Adipocyte (in vitro differentiated cells): ENCODE measurements at regions not wholly inside any gene's neighbourhood (a gene's known extent, or its start where the extent isn't known, plus 50 kb on each side); places are given as distances from the start of the nearest gene placed in this dataset.

Experiments used
- DNase-seq: peaks from one replicate; pipeline ENCODE4 v3.0.0-alpha.2; 2015; ENCODE audit warnings: low read depth
- H3K27me3 ChIP-seq: replicated peaks from 2 replicates; pipeline ENCODE4 v1.7.0; 2013; ENCODE audit warnings: mild to moderate bottlenecking, low read length, moderate library complexity; ENCODE audit not compliant: control insufficient read depth, insufficient read depth
- H3K36me3 ChIP-seq: 2 replicates; pipeline ENCODE4 v1.7.0; 2013; ENCODE audit warnings: low read length, mild to moderate bottlenecking, moderate library complexity; ENCODE audit not compliant: control insufficient read depth, insufficient read depth, severe bottlenecking
- H3K4me1 ChIP-seq: 2 replicates; pipeline ENCODE4 v1.7.0; 2013; ENCODE audit warnings: mild to moderate bottlenecking, low read length, moderate library complexity; ENCODE audit not compliant: control insufficient read depth, insufficient read depth
- H3K4me3 ChIP-seq: 2 replicates; pipeline ENCODE4 v1.7.0; 2013; ENCODE audit warnings: mild to moderate bottlenecking, low read length, moderate library complexity
- H3K9ac ChIP-seq: 2 replicates; pipeline ENCODE4 v1.7.0; 2013; ENCODE audit warnings: mild to moderate bottlenecking, low read length, moderate library complexity
- H3K9me3 ChIP-seq: 2 replicates; pipeline ENCODE4 v1.7.0; 2013; ENCODE audit warnings: mild to moderate bottlenecking, low read length, moderate library complexity; ENCODE audit not compliant: control insufficient read depth

- no peak for DNase-seq
- Histone ChIP-seq H3K36me3 (no peaks in the 10 kb centered on the region), H3K4me1 (peaks cover 29% of the 10 kb centered on the region), H3K27me3 (no peaks in the 10 kb centered on the region), H3K9ac (no peak overlapping the region), H3K9me3 (peaks cover 7% of the 10 kb centered on the region), H3K4me3 (no peak overlapping the region)
These were observed 169.5 kb upstream of the S1PR3 start for GRCh38 chr9:88821746-88822106.

GRCh38 chr9:88824711-88825110 is 166.6 kb upstream of the S1PR3 start:
- Histone ChIP-seq H3K27me3 (no peaks in the 10 kb centered on the region), H3K9ac (no peak overlapping the region), H3K4me1 (peaks cover 27% of the 10 kb centered on the region), H3K4me3 (no peak overlapping the region), H3K36me3 (no peaks in the 10 kb centered on the region), H3K9me3 (peaks cover 7% of the 10 kb centered on the region)
- DNase-seq, result peak; percentile 77

- DNase-seq, result no peak
- H3K4me3 ChIP-seq, result no peak overlapping the region
- peaks cover 7% of the 10 kb centered on the region for H3K9me3 ChIP-seq
- H3K27me3 ChIP-seq, result no peaks in the 10 kb centered on the region
- peaks cover 27% of the 10 kb centered on the region for H3K4me1 ChIP-seq
- H3K9ac ChIP-seq, result no peak overlapping the region
- no peaks in the 10 kb centered on the region for H3K36me3 ChIP-seq
These were observed 165.1 kb upstream of the S1PR3 start for GRCh38 chr9:88826181-88826580.

- no peak overlapping the region for H3K4me3 ChIP-seq
- peaks cover 7% of the 10 kb centered on the region for H3K9me3 ChIP-seq
- peak; percentile 59 for DNase-seq
- no peak overlapping the region for H3K9ac ChIP-seq
- H3K27me3 ChIP-seq, result no peaks in the 10 kb centered on the region
- H3K36me3 ChIP-seq, result no peaks in the 10 kb centered on the region
- peaks cover 23% of the 10 kb centered on the region for H3K4me1 ChIP-seq
These were observed 164.5 kb upstream of the S1PR3 start for GRCh38 chr9:88826771-88827181.

GRCh38 chr9:88828018-88828417 is 163.2 kb upstream of the S1PR3 start:
- H3K9me3 ChIP-seq, result peaks cover 7% of the 10 kb centered on the region
- no peaks in the 10 kb centered on the region for H3K36me3 ChIP-seq
- H3K4me3 ChIP-seq, result no peak overlapping the region
- no peaks in the 10 kb centered on the region for H3K27me3 ChIP-seq
- peaks cover 20% of the 10 kb centered on the region for H3K4me1 ChIP-seq
- no peak overlapping the region for H3K9ac ChIP-seq
- no peak for DNase-seq

GRCh38 chr9:88828492-88828974 is 162.7 kb upstream of the S1PR3 start:
- Histone ChIP-seq H3K4me1 (peaks cover 20% of the 10 kb centered on the region), H3K4me3 (no peak overlapping the region), H3K9me3 (peaks cover 7% of the 10 kb centered on the region), H3K27me3 (no peaks in the 10 kb centered on the region), H3K36me3 (no peaks in the 10 kb centered on the region), H3K9ac (no peak overlapping the region)
- DNase-seq, result peak; percentile 48

- Histone ChIP-seq H3K27me3 (no peaks in the 10 kb centered on the region), H3K9ac (no peak overlapping the region), H3K36me3 (no peaks in the 10 kb centered on the region), H3K9me3 (peaks cover 7% of the 10 kb centered on the region), H3K4me1 (peaks cover 19% of the 10 kb centered on the region), H3K4me3 (no peak overlapping the region)
- no peak for DNase-seq
These were observed 162.0 kb upstream of the S1PR3 start for GRCh38 chr9:88829276-88829675.

- H3K9me3 ChIP-seq, result no peaks in the 10 kb centered on the region
- H3K36me3 ChIP-seq, result no peaks in the 10 kb centered on the region
- H3K4me1 ChIP-seq, result peaks cover 25% of the 10 kb centered on the region
- H3K4me3 ChIP-seq, result no peak overlapping the region
- no peak overlapping the region for H3K9ac ChIP-seq
- DNase-seq, result no peak
- H3K27me3 ChIP-seq, result no peaks in the 10 kb centered on the region
These were observed 159.4 kb upstream of the S1PR3 start for GRCh38 chr9:88831713-88832407.

- H3K9ac ChIP-seq, result no peak overlapping the region
- H3K9me3 ChIP-seq, result no peaks in the 10 kb centered on the region
- no peaks in the 10 kb centered on the region for H3K27me3 ChIP-seq
- H3K4me3 ChIP-seq, result no peak overlapping the region
- H3K36me3 ChIP-seq, result no peaks in the 10 kb centered on the region
- no peak for DNase-seq
- H3K4me1 ChIP-seq, result peaks cover 16% of the 10 kb centered on the region
These were observed 157.3 kb upstream of the S1PR3 start for GRCh38 chr9:88833946-88834345.

GRCh38 chr9:88835038-88835466 is 156.2 kb upstream of the S1PR3 start:
- Histone ChIP-seq H3K36me3 (no peaks in the 10 kb centered on the region), H3K9ac (no peak overlapping the region), H3K4me1 (peaks cover 16% of the 10 kb centered on the region), H3K27me3 (no peaks in the 10 kb centered on the region), H3K4me3 (no peak overlapping the region), H3K9me3 (no peaks in the 10 kb centered on the region)
- peak; percentile 38 for DNase-seq

- Histone ChIP-seq H3K27me3 (no peaks in the 10 kb centered on the region), H3K4me1 (peaks cover 16% of the 10 kb centered on the region), H3K4me3 (no peak overlapping the region), H3K9ac (no peak overlapping the region), H3K36me3 (no peaks in the 10 kb centered on the region), H3K9me3 (no peaks in the 10 kb centered on the region)
- no peak for DNase-seq
These were observed 155.5 kb upstream of the S1PR3 start for GRCh38 chr9:88835772-88836171.

- no peak for DNase-seq
- H3K4me1 ChIP-seq, result peaks cover 16% of the 10 kb centered on the region
- no peak overlapping the region for H3K9ac ChIP-seq
These were observed 153.5 kb upstream of the S1PR3 start for GRCh38 chr9:88837731-88838130.

More at GRCh38 chr9:88837731-88838130, 153.5 kb upstream of the S1PR3 start:
- Histone ChIP-seq H3K9me3 (no peaks in the 10 kb centered on the region), H3K27me3 (no peaks in the 10 kb centered on the region), H3K4me3 (no peak overlapping the region), H3K36me3 (no peaks in the 10 kb centered on the region)
